HepG2 (cell line): ENCODE measurements at regions not wholly inside any gene's neighbourhood (a gene's known extent, or its start where the extent isn't known, plus 50 kb on each side); places are given as distances from the start of the nearest gene placed in this dataset.

Source experiments
- ATAC-seq: fragments of 200-7000 bp; cut with Tn5 transposase; 3 replicates; pipeline ENCODE4 v1.9.1; 2020; ENCODE audit warnings: mild to moderate bottlenecking, moderate library complexity
- BruUV-seq: library from RNA; stranded (reverse); fragments of 400-500 nt; replicated peaks from 2 replicates; lab custom pipeline; 2021; lab: Mats Ljungman, UMichigan
- CTCF ChIA-PET: fragments of 300-600 bp; formaldehyde crosslinking; extraction: SDS; loops from one replicate; lab custom pipeline; 2021; ENCODE audit warnings: low total read pairs, inconsistent platforms, low intra/inter-chr PET ratio; lab: Yijun Ruan, JAX
- POLR2A ChIA-PET: fragments of 350-600 bp; sonication (Branson Sonifier 250); formaldehyde crosslinking; loops from one replicate; lab custom pipeline; 2020; ENCODE audit warnings: antibody characterized with exemption, inconsistent platforms; lab: Yijun Ruan, JAX
- DNase-seq: peaks from one replicate; pipeline ENCODE4 v3.0.0-alpha.2; 2015; ENCODE audit warnings: low spot score
- FAIRE-seq: peaks from 3 replicates; lab custom pipeline; 2011; peaks lifted over from hg19 to GRCh38; lab: Jason Lieb, UNC
- H2AFZ ChIP-seq: one replicate; pipeline ENCODE4 v1.6.1; 2011; ENCODE audit warnings: low read length, inconsistent platforms
- H3K27ac ChIP-seq: fragments of 300-600 bp; 3 replicates; pipeline ENCODE4 v1.8.0; 2011; ENCODE audit warnings: mixed run types, mild to moderate bottlenecking, mixed read lengths, low read length, inconsistent platforms; ENCODE audit not compliant: insufficient read depth; ENCODE audit errors: extremely low read length
- H3K27me3 ChIP-seq, 2 experiments: fragments of 200-600 bp in 1 of 2; 2 replicates in 1 of 2; 3 replicates in 1 of 2; pipeline versions ENCODE4 v1.6.0 to v1.8.0; 2011; ENCODE audit warnings: low read length in 2 of 2, mild to moderate bottlenecking in 2 of 2, moderate library complexity in 2 of 2, inconsistent platforms in 1 of 2; ENCODE audit not compliant: insufficient read depth in 2 of 2, control insufficient read depth in 1 of 2
- H3K36me3 ChIP-seq, 2 experiments: fragments of 200-600 bp in 1 of 2; replicated peaks in 1 of 2; 2 replicates in 1 of 2; 3 replicates in 1 of 2; pipeline versions ENCODE4 v1.5.1 to v1.8.0; 2011; ENCODE audit warnings: low read length in 2 of 2, inconsistent platforms in 1 of 2; ENCODE audit not compliant: insufficient read depth in 2 of 2, control insufficient read depth in 1 of 2
- H3K4me1 ChIP-seq: 2 replicates; pipeline ENCODE4 v1.5.1; 2012; ENCODE audit warnings: low read length, inconsistent platforms; ENCODE audit not compliant: insufficient read depth
- H3K4me2 ChIP-seq: 2 replicates; pipeline ENCODE4 v1.6.0; 2011; ENCODE audit warnings: low read depth, low read length, inconsistent platforms
- H3K4me3 ChIP-seq, 3 experiments: fragments of 200-600 bp in 1 of 3; sonication (generic), shearing (Covaris generic) in 1 of 3; replicated peaks in 1 of 3; 2 replicates each; pipeline ENCODE4 v1.5.1; 2011 to 2016; ENCODE audit warnings: low read length in 3 of 3, inconsistent platforms in 2 of 3, low read depth in 2 of 3, mild to moderate bottlenecking in 2 of 3, control low read depth in 1 of 3, mixed read lengths in 1 of 3; ENCODE audit not compliant: insufficient read depth in 1 of 3
- H3K79me2 ChIP-seq: one replicate; pipeline ENCODE4 v1.6.1; 2011; ENCODE audit warnings: low read length, inconsistent platforms; ENCODE audit not compliant: insufficient read depth
- H3K9ac ChIP-seq: 2 replicates; pipeline ENCODE4 v1.6.0; 2011; ENCODE audit warnings: mild to moderate bottlenecking, low read depth, low read length, inconsistent platforms; ENCODE audit not compliant: insufficient read depth
- H3K9me3 ChIP-seq: 2 replicates; pipeline ENCODE4 v1.5.1; 2012; ENCODE audit warnings: mild to moderate bottlenecking, low read length
- H4K20me1 ChIP-seq: 2 replicates; pipeline ENCODE4 v1.6.0; 2011; ENCODE audit warnings: inconsistent platforms, mild to moderate bottlenecking, low read length, moderate library complexity; ENCODE audit not compliant: insufficient read depth
- MLX ChIP-seq: IDR thresholded peaks from 2 replicates; pipeline ENCODE4 v1.6.1; 2016
- TSC22D2 ChIP-seq: sonication (generic); formaldehyde crosslinking; IDR thresholded peaks from 2 replicates; pipeline ENCODE4 v1.5.1; 2020; ENCODE audit warnings: missing genetic modification reagents, mild to moderate bottlenecking, borderline replicate concordance
- YEATS4 ChIP-seq: sonication (generic); formaldehyde crosslinking; IDR thresholded peaks from 2 replicates; pipeline ENCODE4 v1.4.0; 2020; ENCODE audit warnings: missing genetic modification reagents, borderline replicate concordance
- ZNF280D ChIP-seq: sonication (generic); formaldehyde crosslinking; IDR thresholded peaks from 2 replicates; pipeline ENCODE4 v1.5.1; 2020; ENCODE audit warnings: mild to moderate bottlenecking, missing genetic modification reagents
- ZNF512B ChIP-seq: sonication (generic); formaldehyde crosslinking; IDR thresholded peaks from 2 replicates; pipeline ENCODE4 v1.5.1; 2020; ENCODE audit warnings: missing genetic modification reagents, mild to moderate bottlenecking, borderline replicate concordance
- WGBS: methylation state at CpG from one replicate; pipeline ENCODE4 v1.1.6; 2017; ENCODE audit warnings: low lambda C conversion rate; 5-methylcytosine and 5-hydroxymethylcytosine counted together
- in situ Hi-C: cut with HindIII; loops from 2 replicates; pipeline ENCODE4 v1.10.0; 2017; ENCODE audit warnings: low pct_unique_long_range_greater_than_20kb; ENCODE audit not compliant: extremely low pct_ligation_motif_present
- intact Hi-C: fragments of 100-400 bp; cut with micrococcal nuclease; formaldehyde crosslinking; loops from one replicate; pipeline ENCODE4 v1.10.0; 2022; ENCODE audit not compliant: unreplicated experiment

- intact Hi-C loops (no loop called here), in situ Hi-C loops (no loop called here)
- no peaks in the 10 kb centered on the region for H3K9me3 ChIP-seq
- no peak overlapping the region for H2AFZ ChIP-seq
- H3K4me3 ChIP-seq: no peak overlapping the region
- no peaks in the 10 kb centered on the region for H4K20me1 ChIP-seq
- no peak overlapping the region for H3K27ac ChIP-seq
- FAIRE-seq (no peak), ATAC-seq (no peak), DNase-seq (no peak)
- ChIA-PET POLR2A (no interaction called here), CTCF (no interaction called here)
- no peak overlapping the region for H3K4me2 ChIP-seq
- no TSS peak for BruUV-seq
- no peaks in the 10 kb centered on the region for H3K4me1 ChIP-seq
- no peaks in the 10 kb centered on the region for H3K36me3 ChIP-seq
- H3K79me2 ChIP-seq: no peaks in the 10 kb centered on the region
- no peak overlapping the region for H3K9ac ChIP-seq
- WGBS: 75% methylated on average over 9 of the region's 9 CpGs
- no peak for TF ChIP-seq MLX (CRISPR knock-in tag)
- no peak for TF ChIP-seq YEATS4 (CRISPR knock-in tag)
- no peak for TF ChIP-seq TSC22D2 (CRISPR knock-in tag)
- no peak for TF ChIP-seq ZNF280D
- no peak for TF ChIP-seq ZNF512B
- peaks cover 1 to 5% of the 10 kb centered on the region in 2 experiments; a peak in 2 of 5 replicates for H3K27me3 ChIP-seq
These were observed 118.5 kb downstream of the IRS2 start for GRCh38 chr13:109667807-109668291.
